NCI-H1694 (cell line): ENCODE measurements at regions not wholly inside any gene's neighbourhood (a gene's known extent, or its start where the extent isn't known, plus 50 kb on each side); places are given as distances from the start of the nearest gene placed in this dataset.
"Not testable (repeated sequence)": the region's sequence is repeated elsewhere in the genome, so short reads cannot be mapped to it uniquely, and the experiment has no call there.

Experiments used
- DNase-seq: peaks from one replicate; lab custom pipeline; 2025; lab: John Stamatoyannopoulos, UW

- DNase-seq = no peak
These were observed 1026.5 kb downstream of the NR2F1-AS1 start for GRCh38 chr5:92554447-92555085.

- no peak for DNase-seq
These were observed 1027.7 kb downstream of the NR2F1-AS1 start for GRCh38 chr5:92553326-92553725.

GRCh38 chr5:92552206-92553160, 1028.5 kb downstream of the NR2F1-AS1 start:
- no peak for DNase-seq

GRCh38 chr5:92548346-92548745, 1032.7 kb downstream of the NR2F1-AS1 start:
- no peak for DNase-seq

- no peak for DNase-seq
These were observed 1036.4 kb downstream of the NR2F1-AS1 start for GRCh38 chr5:92544596-92544995.

- DNase-seq = no peak
These were observed 1037.0 kb downstream of the NR2F1-AS1 start for GRCh38 chr5:92544036-92544435.

GRCh38 chr5:92543201-92543600, 1037.8 kb downstream of the NR2F1-AS1 start:
- no peak for DNase-seq

- DNase-seq = not testable (repeated sequence)
These were observed 1039.0 kb downstream of the NR2F1-AS1 start for GRCh38 chr5:92542017-92542416.

- no peak for DNase-seq
These were observed 1053.5 kb downstream of the NR2F1-AS1 start for GRCh38 chr5:92527311-92528078.

GRCh38 chr5:92525131-92525530, 1055.9 kb downstream of the NR2F1-AS1 start:
- DNase-seq = no peak

GRCh38 chr5:92519811-92520632, 1061.0 kb downstream of the NR2F1-AS1 start:
- no peak for DNase-seq

- DNase-seq = no peak
These were observed 1062.6 kb downstream of the NR2F1-AS1 start for GRCh38 chr5:92518318-92518904.

- DNase-seq = no peak
These were observed 1066.1 kb downstream of the NR2F1-AS1 start for GRCh38 chr5:92514896-92515295.

GRCh38 chr5:92513067-92513466, 1068.0 kb downstream of the NR2F1-AS1 start:
- DNase-seq = no peak

- DNase-seq = no peak
These were observed 1072.7 kb downstream of the NR2F1-AS1 start for GRCh38 chr5:92508271-92508670.

GRCh38 chr5:92505925-92506324, 1075.1 kb downstream of the NR2F1-AS1 start:
- DNase-seq = no peak

- no peak for DNase-seq
These were observed 1075.9 kb downstream of the NR2F1-AS1 start for GRCh38 chr5:92505145-92505544.

GRCh38 chr5:92504346-92504745, 1076.7 kb downstream of the NR2F1-AS1 start:
- no peak for DNase-seq

- no peak for DNase-seq
These were observed 1080.3 kb downstream of the NR2F1-AS1 start for GRCh38 chr5:92500752-92501151.

GRCh38 chr5:92496545-92496944, 1084.5 kb downstream of the NR2F1-AS1 start:
- no peak for DNase-seq

GRCh38 chr5:92494508-92494907, 1086.5 kb downstream of the NR2F1-AS1 start:
- no peak for DNase-seq
